SK-N-SH treated with all-trans-retinoic acid at 6 μM for 48 hours (cell line): ENCODE measurements at regions not wholly inside any gene's neighbourhood (a gene's known extent, or its start where the extent isn't known, plus 50 kb on each side); places are given as distances from the start of the nearest gene placed in this dataset.
A peak's percentile ranks its signal among the peaks of the same experiment; 100 is the strongest.

Experiments
- ATAC-seq: fragments of 200-7000 bp; cut with Tn5 transposase; 3 replicates; pipeline ENCODE4 v1.9.1; 2020; ENCODE audit warnings: mild to moderate bottlenecking, moderate library complexity
- BACH2 ChIP-seq: fragments of 250-450 bp; sonication (Bioruptor Pico); IDR thresholded peaks from 2 replicates; pipeline ENCODE4 v1.9.0; 2021; ENCODE audit warnings: mild to moderate bottlenecking, borderline replicate concordance
- CREB5 ChIP-seq: fragments of 250-450 bp; sonication (Bioruptor Pico); IDR thresholded peaks from 2 replicates; pipeline ENCODE4 v1.5.1; 2020; ENCODE audit warnings: low read depth, mild to moderate bottlenecking, moderate library complexity
- ESRRG ChIP-seq: fragments of 250-450 bp; sonication (Bioruptor Pico); IDR thresholded peaks from 2 replicates; pipeline ENCODE4 v1.6.1; 2021; ENCODE audit warnings: mild to moderate bottlenecking
- GLIS3 ChIP-seq: fragments of 250-450 bp; sonication (Bioruptor Pico); IDR thresholded peaks from 2 replicates; pipeline ENCODE4 v1.5.0; 2020; ENCODE audit warnings: mild to moderate bottlenecking, moderate library complexity
- OSR1 ChIP-seq: fragments of 250-450 bp; sonication (Bioruptor Pico); IDR thresholded peaks from 2 replicates; pipeline ENCODE4 v1.8.0; 2022; ENCODE audit warnings: moderate library complexity, mild to moderate bottlenecking, inconsistent platforms
- RARB ChIP-seq: fragments of 250-450 bp; sonication (Bioruptor Pico); IDR thresholded peaks from 2 replicates; pipeline ENCODE4 v1.8.0; 2021; ENCODE audit warnings: mild to moderate bottlenecking, moderate library complexity
- SNAI2 ChIP-seq: fragments of 250-450 bp; sonication (Bioruptor Pico); IDR thresholded peaks from 2 replicates; pipeline ENCODE4 v1.5.0; 2020; ENCODE audit warnings: mild to moderate bottlenecking, moderate library complexity
- TOX ChIP-seq: fragments of 250-450 bp; sonication (Bioruptor Pico); IDR thresholded peaks from 2 replicates; pipeline ENCODE4 v1.8.0; 2021; ENCODE audit warnings: mild to moderate bottlenecking, moderate library complexity, borderline replicate concordance
- TSHZ2 ChIP-seq: fragments of 250-450 bp; sonication (Bioruptor Pico); IDR thresholded peaks from 2 replicates; pipeline ENCODE4 v1.5.0; 2020; ENCODE audit warnings: mild to moderate bottlenecking, moderate library complexity
- ZC3H10 ChIP-seq: fragments of 250-450 bp; sonication (Bioruptor Pico); IDR thresholded peaks from 2 replicates; pipeline ENCODE4 v1.5.1; 2021; ENCODE audit warnings: mild to moderate bottlenecking, moderate library complexity
- ZFP3 ChIP-seq: fragments of 250-450 bp; sonication (Bioruptor Pico); IDR thresholded peaks from 2 replicates; pipeline ENCODE4 v1.5.0; 2020; ENCODE audit warnings: mild to moderate bottlenecking, moderate library complexity
- ZFP30 ChIP-seq: fragments of 450-650 bp; formaldehyde crosslinking; IDR thresholded peaks from 2 replicates; pipeline ENCODE4 v1.5.0; 2022; ENCODE audit warnings: mild to moderate bottlenecking, moderate library complexity
- ZNF565 ChIP-seq: fragments of 450-650 bp; formaldehyde crosslinking; conservative IDR thresholded peaks from 2 replicates; pipeline ENCODE4 v1.5.0; 2020; ENCODE audit warnings: low read depth, mild to moderate bottlenecking, moderate library complexity
- ZNF70 ChIP-seq: fragments of 450-650 bp; formaldehyde crosslinking; IDR thresholded peaks from 2 replicates; pipeline ENCODE4 v1.5.0; 2020; ENCODE audit warnings: mild to moderate bottlenecking, moderate library complexity
- TF ChIP-seq, protein P1 (sequence below): fragments of 250-450 bp; sonication (Bioruptor Pico); IDR thresholded peaks from 2 replicates; pipeline ENCODE4 v1.5.1; 2021; ENCODE audit warnings: mild to moderate bottlenecking, moderate library complexity
- TF ChIP-seq, protein P2 (sequence below): fragments of 250-450 bp; sonication (Bioruptor Pico); IDR thresholded peaks from 2 replicates; pipeline ENCODE4 v1.8.0; 2021; ENCODE audit warnings: low read depth, mild to moderate bottlenecking, moderate library complexity, borderline replicate concordance

GRCh38 chrX:13471269-13471668 is 98.1 kb upstream of the EGFL6 start:
- TF ChIP-seq, protein P1, sequence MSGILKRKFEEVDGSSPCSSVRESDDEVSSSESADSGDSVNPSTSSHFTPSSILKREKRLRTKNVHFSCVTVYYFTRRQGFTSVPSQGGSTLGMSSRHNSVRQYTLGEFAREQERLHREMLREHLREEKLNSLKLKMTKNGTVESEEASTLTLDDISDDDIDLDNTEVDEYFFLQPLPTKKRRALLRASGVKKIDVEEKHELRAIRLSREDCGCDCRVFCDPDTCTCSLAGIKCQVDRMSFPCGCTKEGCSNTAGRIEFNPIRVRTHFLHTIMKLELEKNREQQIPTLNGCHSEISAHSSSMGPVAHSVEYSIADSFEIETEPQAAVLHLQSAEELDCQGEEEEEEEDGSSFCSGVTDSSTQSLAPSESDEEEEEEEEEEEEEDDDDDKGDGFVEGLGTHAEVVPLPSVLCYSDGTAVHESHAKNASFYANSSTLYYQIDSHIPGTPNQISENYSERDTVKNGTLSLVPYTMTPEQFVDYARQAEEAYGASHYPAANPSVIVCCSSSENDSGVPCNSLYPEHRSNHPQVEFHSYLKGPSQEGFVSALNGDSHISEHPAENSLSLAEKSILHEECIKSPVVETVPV (CRISPR knock-in tag), result no peak
- TF ChIP-seq ZNF565 (CRISPR knock-in tag) (no peak), ZNF70 (CRISPR knock-in tag) (no peak), SNAI2 (CRISPR knock-in tag) (no peak), TOX (CRISPR knock-in tag) (no peak)
- ATAC-seq, result peak; percentile 47

DNA sequence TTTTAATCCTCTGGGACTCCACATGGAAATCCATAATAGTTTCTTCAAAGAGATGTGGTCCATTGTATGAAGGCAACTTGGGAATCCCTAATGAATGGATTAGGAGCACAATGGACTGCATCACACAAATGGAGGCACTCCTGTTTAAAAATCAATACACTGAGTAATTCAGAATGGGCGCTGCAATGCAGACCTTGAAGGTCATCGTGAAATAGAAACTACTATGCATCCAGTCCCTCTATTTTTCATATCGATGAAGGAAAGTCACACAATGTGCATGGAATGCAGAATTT is 98.8 kb upstream of the EGFL6 start:
- TF ChIP-seq GLIS3 (CRISPR knock-in tag) (no peak), ZFP30 (CRISPR knock-in tag) (no peak), ZNF565 (CRISPR knock-in tag) (no peak), TOX (CRISPR knock-in tag) (0 out of 2 replicates have a peak, but pooled peaks have one; percentile 12), OSR1 (CRISPR knock-in tag) (no peak), BACH2 (CRISPR knock-in tag) (no peak)
- TF ChIP-seq, protein P2, sequence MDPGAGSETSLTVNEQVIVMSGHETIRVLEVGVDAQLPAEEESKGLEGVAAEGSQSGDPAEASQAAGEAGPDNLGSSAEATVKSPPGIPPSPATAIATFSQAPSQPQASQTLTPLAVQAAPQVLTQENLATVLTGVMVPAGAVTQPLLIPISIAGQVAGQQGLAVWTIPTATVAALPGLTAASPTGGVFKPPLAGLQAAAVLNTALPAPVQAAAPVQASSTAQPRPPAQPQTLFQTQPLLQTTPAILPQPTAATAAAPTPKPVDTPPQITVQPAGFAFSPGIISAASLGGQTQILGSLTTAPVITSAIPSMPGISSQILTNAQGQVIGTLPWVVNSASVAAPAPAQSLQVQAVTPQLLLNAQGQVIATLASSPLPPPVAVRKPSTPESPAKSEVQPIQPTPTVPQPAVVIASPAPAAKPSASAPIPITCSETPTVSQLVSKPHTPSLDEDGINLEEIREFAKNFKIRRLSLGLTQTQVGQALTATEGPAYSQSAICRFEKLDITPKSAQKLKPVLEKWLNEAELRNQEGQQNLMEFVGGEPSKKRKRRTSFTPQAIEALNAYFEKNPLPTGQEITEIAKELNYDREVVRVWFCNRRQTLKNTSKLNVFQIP (CRISPR knock-in tag), result no peak
- ATAC-seq, result peak; percentile 8; the same call in 1 of the 3 replicates

DNA sequence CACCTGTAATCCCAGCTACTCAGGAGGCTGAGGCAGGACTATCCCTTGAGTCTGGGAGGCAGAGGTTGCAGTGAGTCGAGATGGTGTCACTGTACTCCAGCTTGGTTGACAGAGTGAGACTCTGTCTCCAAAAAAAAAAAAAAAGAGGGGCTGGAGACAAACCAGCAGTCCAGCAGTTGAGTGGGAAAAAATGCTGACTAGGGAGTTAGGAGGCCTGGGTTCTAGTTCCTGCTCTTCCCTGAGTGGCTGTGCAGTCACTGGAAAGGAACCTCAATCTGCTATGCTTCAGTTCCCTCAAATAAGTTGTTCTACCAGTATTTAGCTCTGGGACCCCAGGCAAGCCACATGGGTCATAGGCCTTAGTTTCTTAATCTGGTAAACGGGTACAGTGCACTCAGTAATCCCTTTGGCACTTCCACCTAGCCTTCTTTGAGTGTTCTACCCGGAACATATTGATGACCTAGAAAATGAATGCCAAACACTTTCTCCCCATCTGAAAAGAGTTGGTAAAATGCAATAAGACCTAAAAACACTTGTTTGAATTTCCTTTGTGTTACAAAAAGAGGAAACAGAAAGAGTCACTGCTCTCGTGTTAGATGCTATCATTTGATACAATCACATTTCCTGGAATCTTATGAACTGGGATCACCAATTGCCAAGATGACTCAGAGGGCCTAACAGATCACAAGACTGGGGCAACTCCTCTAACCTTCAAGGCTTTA is 99.3 kb upstream of the EGFL6 start:
- TF ChIP-seq RARB (CRISPR knock-in tag), result 0 out of 2 replicates have a peak, but pooled peaks have one; percentile 21
- TF ChIP-seq ZNF565 (CRISPR knock-in tag), result no peak
- peak; percentile 64 for ATAC-seq

DNA sequence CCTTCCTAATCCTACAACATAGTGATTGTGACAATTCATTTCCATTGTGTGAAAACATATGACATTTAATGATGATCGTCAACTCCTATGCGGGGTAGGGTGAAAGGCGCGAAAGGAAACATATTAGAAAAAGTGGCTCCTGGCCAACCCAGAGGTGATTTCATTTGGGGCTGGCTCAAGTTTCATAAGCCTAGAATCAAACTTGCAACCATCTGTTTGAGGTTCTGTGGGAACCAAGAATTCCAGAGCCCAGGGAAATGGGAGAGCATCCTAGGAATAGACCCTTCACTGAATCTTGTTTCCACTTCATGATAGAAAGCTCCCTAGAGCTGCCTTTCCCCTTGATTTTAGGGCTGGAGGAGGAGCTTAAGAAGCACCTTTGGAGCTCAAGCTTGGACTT is 101.3 kb upstream of the EGFL6 start:
- ATAC-seq, result no peak
- TF ChIP-seq BACH2 (CRISPR knock-in tag), result no peak
- no peak for TF ChIP-seq TSHZ2 (CRISPR knock-in tag)
- TF ChIP-seq, protein P1 (CRISPR knock-in tag), result no peak
- no peak for TF ChIP-seq ZFP3
- TF ChIP-seq, all 23 proteins: peak for 0

- no peak for TF ChIP-seq ESRRG
- TF ChIP-seq, protein P1 (CRISPR knock-in tag), result no peak
- TF ChIP-seq CREB5, result no peak
- no peak for TF ChIP-seq ZC3H10 (CRISPR knock-in tag)
- ATAC-seq, result peak; percentile 61
These were observed 102.2 kb upstream of the EGFL6 start for GRCh38 chrX:13467243-13467642.
